ENCODE measurements at regions not wholly inside any gene's neighbourhood (a gene's known extent, or its start where the extent isn't known, plus 50 kb on each side); places are given as distances from the start of the nearest gene placed in this dataset.

DNA sequence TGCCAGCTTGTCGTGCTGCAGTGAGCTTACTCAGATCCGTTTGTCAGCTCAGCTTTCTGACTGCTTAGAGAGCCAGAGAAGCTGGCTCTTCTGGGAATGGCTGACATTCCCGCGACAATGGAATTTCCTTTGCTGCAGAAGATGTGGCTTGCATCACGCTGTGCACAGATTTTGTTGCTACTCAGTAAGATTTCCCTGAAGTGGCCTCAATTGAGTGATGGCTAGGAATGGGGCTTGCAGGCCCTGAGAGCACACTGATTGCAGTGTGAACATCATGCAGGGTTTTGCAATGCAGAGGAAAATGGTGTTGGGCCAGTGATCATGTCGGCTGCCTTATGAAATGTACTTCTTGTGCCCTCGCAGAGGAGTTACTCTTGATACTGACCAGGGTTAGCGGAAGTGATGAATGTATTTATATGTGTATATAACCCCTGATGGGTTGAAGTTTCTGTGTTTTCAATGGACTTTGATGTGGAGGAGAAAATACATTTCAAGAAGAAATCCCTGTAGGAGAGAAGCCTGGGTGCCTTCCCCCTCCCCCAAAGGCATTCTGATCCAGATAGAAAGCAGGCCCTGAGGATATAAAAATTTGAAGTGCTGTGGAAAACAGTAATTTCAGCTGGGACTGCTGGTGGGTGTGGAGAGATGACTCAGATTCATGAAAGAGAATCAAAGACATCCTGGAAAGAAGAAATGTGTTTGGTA, 102.5 kb upstream of the PDZRN3 start:
- no peak for DNase-seq
- TF ChIP-seq POLR2A (IDR thresholded peaks at IDR 0.05; ENCODE audit: low read length) (no peak), GATA1 (IDR thresholded peaks at IDR 0.05; ENCODE audit: low read depth, low read length) (no peak)

DNA sequence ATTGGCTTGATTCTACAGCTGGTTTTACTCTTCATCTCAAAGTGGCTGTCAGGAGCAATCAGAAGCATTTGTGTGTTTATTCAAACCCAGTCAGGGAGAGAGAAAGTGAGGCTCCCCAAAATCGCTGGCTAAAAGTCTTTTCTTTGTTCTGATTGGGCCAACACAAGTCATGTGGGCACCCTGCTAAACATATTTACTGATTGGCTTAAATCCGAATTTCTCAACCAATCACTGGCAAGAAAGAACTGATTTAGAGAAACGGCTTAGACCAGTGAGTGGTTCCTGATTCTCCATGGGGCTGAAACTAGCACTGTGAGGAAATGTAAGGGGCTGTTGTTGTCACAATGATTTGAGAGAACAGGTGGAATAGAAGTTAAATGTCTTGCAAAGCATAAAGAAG, 98.9 kb upstream of the PDZRN3 start:
- no peak for TF ChIP-seq POLR2A (IDR thresholded peaks at IDR 0.05; ENCODE audit: low read length)
- TF ChIP-seq GATA1 (IDR thresholded peaks at IDR 0.05; ENCODE audit: low read depth, low read length): no peak
- DNase-seq: no peak

DNA sequence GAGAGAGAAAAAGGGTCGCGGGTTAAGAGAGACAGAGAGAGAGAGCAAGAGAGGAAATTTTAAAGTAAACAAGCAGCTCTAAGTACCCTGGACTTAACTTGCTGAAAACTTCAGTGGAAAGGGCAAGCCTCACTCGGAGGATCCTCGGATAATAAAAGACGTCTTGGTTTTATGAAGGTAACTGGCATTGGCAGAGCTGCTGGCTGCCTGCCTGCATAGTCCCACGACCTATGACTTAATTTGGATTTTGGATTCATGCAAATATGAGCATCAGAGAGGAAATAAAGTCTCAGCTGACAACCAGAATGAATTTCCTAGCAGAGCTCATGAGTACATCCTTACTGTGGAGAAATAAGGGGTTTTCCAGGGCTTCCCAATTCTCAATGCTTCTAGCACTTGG, 95.1 kb upstream of the PDZRN3 start:
- no peak for TF ChIP-seq GATA1 (IDR thresholded peaks at IDR 0.05; ENCODE audit: low read depth, low read length)
- no peak for TF ChIP-seq POLR2A (IDR thresholded peaks at IDR 0.05; ENCODE audit: low read length)
- DNase-seq: no peak

DNA sequence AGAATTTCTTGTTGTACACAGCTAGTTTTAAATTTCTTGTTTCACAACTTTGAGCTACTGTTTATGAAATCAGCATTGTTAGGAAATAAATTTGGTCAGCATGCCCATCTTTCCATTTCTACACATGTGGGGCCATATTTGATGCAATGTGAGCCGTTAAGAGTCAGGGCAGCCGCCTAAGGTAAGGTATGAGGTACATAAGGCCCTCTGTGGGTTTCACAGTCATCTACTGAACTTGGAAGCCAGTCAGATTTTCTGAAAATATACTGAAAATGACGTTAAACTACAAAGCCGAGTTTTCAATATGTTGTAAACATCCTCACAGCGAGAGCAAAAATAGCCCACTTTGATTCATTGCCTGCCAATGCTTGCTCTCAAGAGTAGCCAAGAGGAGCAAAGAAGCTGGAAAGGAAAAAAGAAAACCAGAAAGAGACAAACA, 94.7 kb upstream of the PDZRN3 start:
- DNase-seq: no peak
- no peak for TF ChIP-seq POLR2A (IDR thresholded peaks at IDR 0.05; ENCODE audit: low read length)
- no peak for TF ChIP-seq GATA1 (IDR thresholded peaks at IDR 0.05; ENCODE audit: low read depth, low read length)

DNA sequence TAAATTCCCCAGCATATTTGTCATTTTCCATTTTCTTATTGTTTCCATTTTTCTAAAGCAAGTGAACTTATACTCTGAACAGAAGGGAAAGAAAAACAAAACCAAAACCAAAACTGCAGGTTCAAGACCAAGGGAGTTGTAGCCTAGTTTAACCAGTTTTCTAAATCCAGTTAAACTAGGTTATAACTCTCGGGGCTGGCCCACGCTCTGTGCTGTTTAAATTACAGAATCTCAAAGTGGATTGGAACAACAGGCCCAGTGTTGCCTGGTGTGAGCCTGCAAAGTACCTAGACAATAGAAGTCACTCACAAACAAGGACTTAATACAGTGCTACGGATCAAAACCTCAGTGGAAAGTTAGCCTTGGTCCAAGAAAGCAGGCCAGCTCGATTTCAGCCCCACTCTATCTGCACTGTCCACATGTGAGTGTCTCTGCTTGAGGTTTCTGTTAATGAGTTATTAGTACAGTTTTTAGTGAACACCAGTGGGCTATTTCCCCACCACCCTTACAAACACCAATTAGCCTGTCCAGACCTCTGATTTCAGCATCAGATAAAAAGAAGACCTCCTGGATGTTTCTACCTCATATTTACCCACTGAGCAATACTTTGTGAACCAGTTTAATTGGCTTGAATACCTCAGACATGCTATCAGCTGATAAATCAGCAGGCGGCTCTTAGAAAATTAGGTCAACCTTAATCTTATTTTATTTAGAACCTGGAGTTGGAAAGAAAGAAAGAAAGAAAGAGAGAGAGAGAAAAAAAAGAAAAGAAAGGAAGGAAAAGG, 93.8 kb upstream of the PDZRN3 start:
- TF ChIP-seq POLR2A (IDR thresholded peaks at IDR 0.05; ENCODE audit: low read length) (no peak), GATA1 (IDR thresholded peaks at IDR 0.05; ENCODE audit: low read depth, low read length) (no peak)

DNA sequence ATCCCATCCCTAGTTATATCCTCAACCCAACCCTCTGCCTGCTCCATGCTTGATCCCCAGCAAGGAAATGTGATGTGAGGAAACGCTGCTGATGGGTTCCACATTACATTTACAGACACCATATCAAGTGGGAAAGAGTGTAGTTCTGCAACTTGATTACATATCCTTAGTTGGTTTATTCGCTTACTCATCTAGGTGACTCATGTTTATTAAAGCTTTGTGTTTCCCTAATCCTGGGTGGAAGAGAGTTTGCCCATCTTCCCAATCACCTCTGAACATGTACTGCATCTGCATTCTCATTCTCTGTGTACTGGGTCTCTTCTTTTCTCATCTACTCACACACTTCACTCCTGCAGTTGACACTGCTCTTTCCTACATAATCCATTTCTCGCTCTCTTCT, 91.7 kb upstream of the PDZRN3 start:
- TF ChIP-seq POLR2A (IDR thresholded peaks at IDR 0.05; ENCODE audit: low read length): no peak
- no peak for TF ChIP-seq GATA1 (IDR thresholded peaks at IDR 0.05; ENCODE audit: low read depth, low read length)

More for the DNA sequence above, 93.8 kb upstream of the PDZRN3 start:
- no peak for DNase-seq

DNA sequence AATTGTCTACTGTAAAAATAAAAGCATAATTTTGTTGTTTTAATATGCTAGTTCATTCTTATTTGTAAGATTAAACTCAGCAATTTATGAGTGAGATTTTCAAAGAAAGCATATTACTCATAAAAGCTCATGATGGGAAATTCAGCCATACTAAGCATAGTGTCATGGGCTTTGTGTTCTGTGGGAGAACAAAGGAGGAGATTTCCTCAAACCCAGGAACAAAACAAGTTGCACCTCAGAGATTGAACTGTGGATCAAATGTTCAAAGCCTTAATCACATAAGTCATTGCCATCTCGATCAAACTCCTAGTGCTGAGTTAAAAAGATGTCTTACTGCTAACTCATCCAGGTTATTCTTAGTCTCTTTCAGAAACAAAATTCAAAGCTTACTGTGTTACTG, 85.6 kb upstream of the PDZRN3 start:
- TF ChIP-seq POLR2A (IDR thresholded peaks at IDR 0.05; ENCODE audit: low read length): no peak
- no peak for TF ChIP-seq GATA1 (IDR thresholded peaks at IDR 0.05; ENCODE audit: low read depth, low read length)
- DNase-seq: no peak

More for the DNA sequence above, 91.7 kb upstream of the PDZRN3 start:
- no peak for DNase-seq

DNA sequence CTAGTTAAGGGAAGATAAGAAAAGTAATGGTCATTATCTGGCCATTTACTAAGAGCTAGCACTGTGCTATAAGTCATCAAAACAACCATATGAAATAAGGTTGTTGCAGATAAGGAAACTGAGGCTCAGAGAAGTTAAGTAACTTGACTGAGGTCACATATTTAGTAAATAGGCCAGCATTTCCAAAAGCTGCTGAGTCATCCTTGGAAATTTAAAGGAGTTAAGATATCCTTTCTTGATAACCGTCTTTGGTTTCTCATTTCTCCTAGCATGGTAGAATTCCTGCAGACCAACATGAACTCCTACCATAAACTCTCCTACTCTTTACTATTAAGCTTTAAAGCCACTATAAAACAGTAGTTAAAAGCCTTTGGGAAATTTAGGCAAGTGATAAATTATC, 85.0 kb upstream of the PDZRN3 start:
- no peak for TF ChIP-seq POLR2A (IDR thresholded peaks at IDR 0.05; ENCODE audit: low read length)
- TF ChIP-seq GATA1 (IDR thresholded peaks at IDR 0.05; ENCODE audit: low read depth, low read length): no peak
- DNase-seq: no peak

DNA sequence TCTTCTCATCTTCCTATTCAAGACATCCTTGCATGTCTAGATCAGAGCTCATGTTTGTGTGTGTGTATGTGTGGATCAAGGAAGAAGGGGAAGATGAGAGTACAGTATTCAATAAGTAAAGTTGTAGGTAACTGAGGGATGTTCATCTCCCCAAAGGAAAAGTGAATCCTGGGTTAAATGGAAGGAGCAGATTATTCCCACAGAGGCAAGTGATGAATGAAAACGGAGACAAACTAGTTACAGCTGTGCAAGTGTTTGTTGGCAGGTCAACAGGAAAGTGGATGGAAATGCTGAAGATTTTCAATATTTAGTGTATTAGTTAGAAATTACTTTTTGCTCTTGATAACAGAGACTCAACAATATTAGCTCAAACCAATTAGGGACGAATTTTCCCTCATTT, 84.2 kb upstream of the PDZRN3 start:
- TF ChIP-seq POLR2A (IDR thresholded peaks at IDR 0.05; ENCODE audit: low read length) (no peak), GATA1 (IDR thresholded peaks at IDR 0.05; ENCODE audit: low read depth, low read length) (no peak)
- no peak for DNase-seq

DNA sequence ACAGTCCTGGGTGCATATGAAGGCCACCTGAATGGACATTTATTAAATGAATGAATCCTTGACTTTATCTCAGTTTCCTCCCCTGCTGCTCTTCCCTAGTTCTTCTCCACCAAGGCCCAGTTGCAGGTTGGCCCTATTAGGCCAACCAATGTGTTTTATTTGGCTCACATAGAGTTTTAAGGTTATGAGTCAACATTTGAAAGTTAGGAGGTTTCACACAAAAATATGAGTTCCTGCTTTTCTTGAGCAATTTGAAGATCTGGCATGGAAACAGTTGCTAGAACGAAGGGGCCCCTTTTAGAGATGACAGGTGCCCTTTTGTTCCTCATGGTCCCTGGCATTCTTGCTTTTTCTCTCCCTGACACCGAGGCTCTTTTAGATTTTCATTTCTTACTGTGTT, 83.0 kb upstream of the PDZRN3 start:
- no peak for DNase-seq
- TF ChIP-seq GATA1 (IDR thresholded peaks at IDR 0.05; ENCODE audit: low read depth, low read length): no peak

DNA sequence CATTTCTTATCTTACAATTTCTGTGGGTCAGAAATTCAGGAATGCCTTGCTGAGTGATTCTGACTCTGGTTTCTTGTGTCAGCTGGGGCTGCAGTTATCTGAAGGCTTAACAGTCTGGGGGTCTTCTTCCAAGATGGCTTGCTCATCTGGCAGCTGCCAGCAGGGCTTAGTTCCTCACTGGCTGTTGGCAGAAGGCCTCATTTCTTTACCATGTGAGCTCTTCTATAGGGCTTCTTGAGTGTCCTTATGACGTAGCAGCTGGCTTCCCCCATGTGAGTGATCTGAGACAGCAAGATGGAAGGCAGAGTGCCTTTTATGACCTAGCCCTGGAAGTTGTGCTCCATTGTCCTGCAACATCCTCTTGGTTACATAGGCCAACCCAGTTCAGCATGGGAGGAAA, 82.0 kb upstream of the PDZRN3 start:
- no peak for TF ChIP-seq POLR2A (IDR thresholded peaks at IDR 0.05; ENCODE audit: low read length)
- no peak for TF ChIP-seq GATA1 (IDR thresholded peaks at IDR 0.05; ENCODE audit: low read depth, low read length)
- no peak for DNase-seq

DNA sequence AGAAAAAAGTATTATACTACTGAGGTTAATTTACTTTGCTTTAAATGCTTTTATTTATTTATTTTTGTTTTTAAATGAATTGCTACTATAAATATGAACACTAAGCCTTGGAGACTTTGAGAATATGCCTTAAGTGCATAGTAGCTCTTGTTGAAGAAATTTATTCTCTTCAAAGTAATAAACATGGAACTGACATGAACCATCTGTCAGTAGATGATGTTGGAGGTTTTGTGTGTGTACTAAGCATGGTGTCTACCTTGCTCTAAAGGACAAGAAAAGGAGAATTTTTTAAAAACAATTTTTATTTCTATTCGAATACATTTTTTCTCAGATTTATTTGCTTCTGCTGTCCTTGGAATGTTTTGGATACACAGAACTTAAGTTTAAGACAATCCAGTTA, 81.1 kb upstream of the PDZRN3 start:
- TF ChIP-seq GATA1 (IDR thresholded peaks at IDR 0.05; ENCODE audit: low read depth, low read length) (no peak), POLR2A (IDR thresholded peaks at IDR 0.05; ENCODE audit: low read length) (no peak)
- no peak for DNase-seq

DNA sequence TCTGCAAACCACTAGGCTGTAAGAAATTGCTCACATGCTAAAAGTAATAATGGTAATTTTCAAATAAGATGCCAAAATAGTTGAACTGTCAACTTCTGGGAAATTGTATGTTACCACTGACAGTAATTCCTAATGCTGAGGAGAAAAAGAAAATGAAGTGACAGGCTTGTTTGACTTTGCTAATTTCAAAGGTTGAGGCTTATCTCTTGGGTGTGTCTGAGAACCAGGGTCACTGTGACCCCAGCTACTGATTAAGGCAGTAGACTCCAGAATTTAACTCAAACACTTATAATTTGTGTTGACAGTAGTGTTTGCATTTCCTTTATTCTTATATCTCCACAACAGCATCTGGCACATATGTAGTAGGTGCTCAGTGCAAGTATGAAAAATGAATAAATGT, 74.6 kb upstream of the PDZRN3 start:
- TF ChIP-seq GATA1 (IDR thresholded peaks at IDR 0.05; ENCODE audit: low read depth, low read length) (no peak), POLR2A (IDR thresholded peaks at IDR 0.05; ENCODE audit: low read length) (no peak)
- no peak for DNase-seq

DNA sequence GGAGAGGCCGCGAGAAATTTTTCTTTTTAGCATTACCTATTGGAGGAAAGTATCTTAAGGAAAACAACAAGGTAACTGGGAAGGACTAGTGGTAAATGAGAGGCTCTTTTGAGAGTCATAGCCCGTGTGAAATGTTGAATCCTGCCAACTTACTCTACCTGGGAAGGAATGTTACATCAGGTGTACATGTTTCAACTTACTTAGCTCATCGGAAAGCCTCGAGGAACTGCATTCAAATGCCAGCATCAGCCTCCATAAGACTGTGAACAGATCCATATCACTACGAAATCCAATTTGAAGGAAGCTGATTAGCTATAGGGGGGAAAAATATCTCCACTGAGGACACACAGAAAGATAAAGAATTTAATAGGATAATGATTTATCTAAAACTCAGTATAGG, 72.3 kb upstream of the PDZRN3 start:
- TF ChIP-seq GATA1 (IDR thresholded peaks at IDR 0.05; ENCODE audit: low read depth, low read length) (no peak), POLR2A (IDR thresholded peaks at IDR 0.05; ENCODE audit: low read length) (no peak)

DNA sequence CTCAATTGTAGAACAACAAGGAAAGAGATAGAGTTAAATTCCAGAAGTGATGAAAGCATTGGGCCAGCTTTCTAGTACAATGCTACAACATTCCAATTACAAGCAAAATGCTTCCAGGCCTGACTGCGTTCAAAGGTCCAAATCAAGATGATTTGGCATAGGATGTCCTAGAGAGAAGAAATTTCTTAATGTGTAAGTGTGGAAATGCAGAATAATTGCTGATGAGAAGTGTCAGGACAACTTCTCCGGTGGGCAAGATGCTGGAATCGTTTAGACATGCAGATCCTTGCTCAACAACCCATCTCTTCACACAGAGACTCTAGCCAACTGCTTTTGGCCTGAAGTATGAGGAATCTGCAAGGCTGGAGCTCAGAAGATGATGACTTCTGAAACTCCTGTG, 71.1 kb upstream of the PDZRN3 start:
- no peak for DNase-seq
- TF ChIP-seq POLR2A (IDR thresholded peaks at IDR 0.05; ENCODE audit: low read length) (no peak), GATA1 (IDR thresholded peaks at IDR 0.05; ENCODE audit: low read depth, low read length) (no peak)

More for the DNA sequence above, 72.3 kb upstream of the PDZRN3 start:
- DNase-seq: no peak
